Glutamatergic neuron (in vitro differentiated cells): ENCODE measurements at regions not wholly inside any gene's neighbourhood (a gene's known extent, or its start where the extent isn't known, plus 50 kb on each side); places are given as distances from the start of the nearest gene placed in this dataset.

Experiments
- DNase-seq: peaks from one replicate; pipeline ENCODE4 v3.0.0; 2022
- H3K27ac Mint-ChIP-seq: one replicate; pipeline ENCODE4 v1.8.0; 2020; ENCODE audit warnings: mild to moderate bottlenecking, mixed read lengths, inconsistent platforms; ENCODE audit not compliant: unreplicated experiment
- H3K27me3 Mint-ChIP-seq: one replicate; pipeline ENCODE4 v1.8.0; 2020; ENCODE audit warnings: mild to moderate bottlenecking, moderate library complexity, mixed read lengths, inconsistent platforms; ENCODE audit not compliant: unreplicated experiment
- H3K36me3 Mint-ChIP-seq: one replicate; pipeline ENCODE4 v1.8.0; 2020; ENCODE audit warnings: mild to moderate bottlenecking, mixed read lengths, inconsistent platforms; ENCODE audit not compliant: unreplicated experiment
- H3K4me1 Mint-ChIP-seq: one replicate; pipeline ENCODE4 v1.8.0; 2020; ENCODE audit warnings: mild to moderate bottlenecking, low read depth, mixed read lengths, inconsistent platforms; ENCODE audit not compliant: unreplicated experiment
- H3K4me3 Mint-ChIP-seq: one replicate; pipeline ENCODE4 v1.8.0; 2020; ENCODE audit warnings: mild to moderate bottlenecking, mixed read lengths, inconsistent platforms; ENCODE audit not compliant: unreplicated experiment
- H3K9me3 Mint-ChIP-seq: one replicate; pipeline ENCODE4 v1.8.0; 2020; ENCODE audit warnings: mild to moderate bottlenecking, moderate library complexity, mixed read lengths, inconsistent platforms; ENCODE audit not compliant: unreplicated experiment
- CTCF ChIP-seq: fragments of 200-600 bp; sonication (generic); IDR thresholded peaks from one replicate; pipeline ENCODE4 v1.5.0; 2021; ENCODE audit not compliant: partially characterized antibody, unreplicated experiment

DNA sequence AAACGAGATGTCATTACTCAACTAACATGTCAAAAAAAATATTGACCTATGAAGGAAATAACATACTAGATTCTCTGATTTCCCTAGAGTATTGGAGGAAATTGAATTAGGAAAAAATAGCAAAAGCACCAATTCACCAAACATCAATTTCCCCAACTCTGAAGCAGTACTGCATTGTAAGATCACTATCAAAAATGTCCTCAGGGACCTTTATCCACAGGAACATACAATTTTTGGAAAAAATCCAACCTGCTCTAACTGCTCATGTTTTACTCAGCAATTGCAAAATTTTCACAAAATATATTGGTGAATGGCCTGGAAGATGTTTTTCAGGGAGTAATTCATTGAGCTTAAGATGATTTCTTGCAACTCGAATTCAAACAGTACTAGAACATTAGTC lies 239.0 kb upstream of the GIMD1 start:
- H3K9me3 Mint-ChIP-seq, result peaks cover 8% of the 10 kb centered on the region
- no peak for TF ChIP-seq CTCF
- DNase-seq, result no peak
- no peaks in the 10 kb centered on the region for H3K36me3 Mint-ChIP-seq
- no peaks in the 10 kb centered on the region for H3K27me3 Mint-ChIP-seq
- no peak overlapping the region for H3K27ac Mint-ChIP-seq
- H3K4me3 Mint-ChIP-seq, result no peak overlapping the region
- H3K4me1 Mint-ChIP-seq, result no peaks in the 10 kb centered on the region

- no peak for TF ChIP-seq CTCF
- DNase-seq, result no peak
- peaks cover 2% of the 10 kb centered on the region for H3K9me3 Mint-ChIP-seq
- no peaks in the 10 kb centered on the region for H3K27me3 Mint-ChIP-seq
- no peak overlapping the region for H3K4me3 Mint-ChIP-seq
- H3K4me1 Mint-ChIP-seq, result no peaks in the 10 kb centered on the region
- H3K27ac Mint-ChIP-seq, result no peak overlapping the region
- H3K36me3 Mint-ChIP-seq, result no peaks in the 10 kb centered on the region
Observed at GRCh38 chr4:106604319-106605051, 235.9 kb upstream of the GIMD1 start.

- no peak for TF ChIP-seq CTCF
- DNase-seq, result no peak
- Mint-ChIP-seq H3K27ac (no peak overlapping the region), H3K27me3 (no peaks in the 10 kb centered on the region), H3K36me3 (no peaks in the 10 kb centered on the region), H3K9me3 (peaks cover 2% of the 10 kb centered on the region), H3K4me1 (no peaks in the 10 kb centered on the region), H3K4me3 (no peak overlapping the region)
Observed at GRCh38 chr4:106603471-106603870, 234.9 kb upstream of the GIMD1 start.

GRCh38 chr4:106602711-106603110 lies 234.1 kb upstream of the GIMD1 start:
- H3K27ac Mint-ChIP-seq, result no peak overlapping the region
- H3K9me3 Mint-ChIP-seq, result peaks cover 2% of the 10 kb centered on the region
- DNase-seq, result no peak
- no peak for TF ChIP-seq CTCF
- H3K27me3 Mint-ChIP-seq, result no peaks in the 10 kb centered on the region
- no peaks in the 10 kb centered on the region for H3K36me3 Mint-ChIP-seq
- H3K4me3 Mint-ChIP-seq, result no peak overlapping the region
- H3K4me1 Mint-ChIP-seq, result no peaks in the 10 kb centered on the region

GRCh38 chr4:106601519-106601918 lies 232.9 kb upstream of the GIMD1 start:
- peaks cover 2% of the 10 kb centered on the region for H3K9me3 Mint-ChIP-seq
- TF ChIP-seq CTCF, result no peak
- H3K27ac Mint-ChIP-seq, result no peak overlapping the region
- no peak overlapping the region for H3K4me3 Mint-ChIP-seq
- DNase-seq, result no peak
- H3K27me3 Mint-ChIP-seq, result no peaks in the 10 kb centered on the region
- H3K4me1 Mint-ChIP-seq, result no peaks in the 10 kb centered on the region
- no peaks in the 10 kb centered on the region for H3K36me3 Mint-ChIP-seq
